T-helper 2 cell treated with Interferon-gamma antibody and Interleukin-4, amounts not matched to agents 5 μg/mL and 100 μg/mL, for 36 hours (primary cell): ENCODE measurements at regions not wholly inside any gene's neighbourhood (a gene's known extent, or its start where the extent isn't known, plus 50 kb on each side); places are given as distances from the start of the nearest gene placed in this dataset.

Source experiments
- DNase-seq: peaks from one replicate; pipeline ENCODE4 v3.0.0; 2021; ENCODE audit warnings: low spot score
- H3K27ac Mint-ChIP-seq: one replicate; pipeline ENCODE4 v1.8.0; 2021; ENCODE audit warnings: mild to moderate bottlenecking, mixed read lengths
- H3K27me3 Mint-ChIP-seq: one replicate; pipeline ENCODE4 v1.8.0; 2021; ENCODE audit warnings: low read depth, mixed read lengths
- H3K36me3 Mint-ChIP-seq: one replicate; pipeline ENCODE4 v1.8.0; 2021; ENCODE audit warnings: low read depth, mixed read lengths
- H3K4me1 Mint-ChIP-seq: one replicate; pipeline ENCODE4 v1.8.0; 2021; ENCODE audit warnings: low read depth, mixed read lengths
- H3K4me3 Mint-ChIP-seq: one replicate; pipeline ENCODE4 v1.8.0; 2022; ENCODE audit warnings: mild to moderate bottlenecking, moderate library complexity, mixed read lengths
- H3K9me3 Mint-ChIP-seq: one replicate; pipeline ENCODE4 v1.8.0; 2021; ENCODE audit warnings: mixed read lengths

DNA sequence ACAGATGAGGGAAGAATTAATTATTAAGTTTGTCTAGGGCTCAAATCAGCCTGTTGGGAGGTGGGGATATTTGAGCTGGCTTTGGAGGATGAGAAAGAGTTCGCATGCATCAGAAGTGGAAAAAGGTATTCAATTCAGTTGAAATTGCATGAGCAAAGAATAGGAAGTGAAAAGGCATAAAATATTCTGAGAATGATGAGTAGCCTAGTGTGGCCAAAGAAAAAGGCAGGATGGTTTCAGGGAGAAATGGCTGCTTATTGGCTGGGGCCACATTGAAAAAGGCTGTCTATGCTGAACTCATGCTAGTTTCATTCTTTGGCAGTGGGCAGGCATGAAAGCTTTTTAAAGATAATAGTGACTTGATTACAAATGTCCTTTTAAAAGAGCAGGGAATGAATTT is 235.4 kb upstream of the RIOK2 start:
- H3K36me3 Mint-ChIP-seq: no peaks in the 10 kb centered on the region

DNA sequence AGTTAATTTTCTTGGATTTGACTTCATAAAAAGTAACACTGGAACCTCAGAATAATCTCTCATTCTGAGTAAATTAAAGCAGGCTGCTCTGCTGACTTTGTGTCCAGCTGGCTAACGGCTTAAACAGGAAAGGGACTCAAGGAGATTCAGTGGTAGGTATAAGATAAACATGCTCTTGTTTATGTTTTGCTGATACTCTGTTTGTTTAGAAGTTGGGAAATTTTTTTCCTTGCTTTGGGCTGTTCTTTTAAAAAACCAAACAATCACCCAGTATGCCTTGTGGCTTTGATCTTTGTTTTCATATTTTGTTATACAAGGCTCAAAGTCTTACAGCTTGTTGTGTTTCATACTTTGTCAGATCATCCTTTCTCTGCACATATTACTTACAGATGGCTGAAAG is 237.6 kb upstream of the RIOK2 start:
- Mint-ChIP-seq H3K36me3 (no peaks in the 10 kb centered on the region), H3K27me3 (no peaks in the 10 kb centered on the region), H3K27ac (no peak overlapping the region), H3K9me3 (no peaks in the 10 kb centered on the region), H3K4me1 (no peaks in the 10 kb centered on the region), H3K4me3 (no peak overlapping the region)
- no peak for DNase-seq

More for the DNA sequence above, 235.4 kb upstream of the RIOK2 start:
- no peak overlapping the region for H3K4me3 Mint-ChIP-seq
- H3K9me3 Mint-ChIP-seq: no peaks in the 10 kb centered on the region
- no peaks in the 10 kb centered on the region for H3K27me3 Mint-ChIP-seq
- no peak for DNase-seq
- no peaks in the 10 kb centered on the region for H3K4me1 Mint-ChIP-seq
- H3K27ac Mint-ChIP-seq: no peak overlapping the region

DNA sequence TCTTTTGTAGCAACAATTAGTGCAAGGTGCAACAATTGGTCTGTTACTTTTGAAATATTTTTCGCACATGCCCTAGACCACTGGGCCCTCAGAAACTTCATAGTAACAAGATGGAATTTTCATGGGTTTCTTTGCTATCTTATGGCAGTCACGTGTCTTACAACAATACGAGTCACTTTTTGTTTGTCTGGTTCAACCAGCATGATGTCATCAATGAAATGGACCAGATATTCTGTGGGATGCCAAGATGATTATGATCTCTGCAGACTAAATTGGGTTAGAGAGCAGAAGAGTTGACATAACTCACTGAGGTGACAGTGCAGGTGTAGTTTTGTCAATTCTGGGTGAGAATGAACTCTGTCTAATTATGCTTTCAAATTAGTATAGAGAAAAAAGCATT is 239.6 kb upstream of the RIOK2 start:
- no peaks in the 10 kb centered on the region for H3K9me3 Mint-ChIP-seq
- no peak overlapping the region for H3K4me3 Mint-ChIP-seq
- no peaks in the 10 kb centered on the region for H3K4me1 Mint-ChIP-seq
- H3K27ac Mint-ChIP-seq: no peak overlapping the region
- H3K27me3 Mint-ChIP-seq: no peaks in the 10 kb centered on the region
- no peaks in the 10 kb centered on the region for H3K36me3 Mint-ChIP-seq
- no peak for DNase-seq

DNA sequence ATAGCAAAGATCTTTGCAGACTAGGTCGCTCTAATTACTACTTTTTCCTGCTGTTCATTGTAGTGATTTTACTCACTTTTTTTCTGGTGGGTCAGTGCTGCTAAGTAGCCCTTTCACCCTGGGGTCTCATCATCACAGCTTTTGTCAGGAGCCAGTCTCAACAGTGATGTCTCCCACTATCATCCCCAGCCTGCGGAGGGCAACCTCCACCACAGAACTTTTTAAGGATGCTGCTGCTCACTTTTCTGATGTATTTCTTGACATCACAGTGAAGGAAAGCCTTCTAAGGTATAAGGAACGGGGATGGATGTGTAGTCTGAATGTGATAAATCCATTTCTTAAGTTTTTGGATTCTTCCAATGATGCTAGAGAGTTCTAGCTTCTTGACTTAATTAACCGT is 242.5 kb upstream of the RIOK2 start:
- Mint-ChIP-seq H3K4me3 (no peak overlapping the region), H3K27me3 (no peaks in the 10 kb centered on the region), H3K36me3 (no peaks in the 10 kb centered on the region), H3K27ac (no peak overlapping the region), H3K9me3 (no peaks in the 10 kb centered on the region), H3K4me1 (no peaks in the 10 kb centered on the region)
- DNase-seq: no peak

DNA sequence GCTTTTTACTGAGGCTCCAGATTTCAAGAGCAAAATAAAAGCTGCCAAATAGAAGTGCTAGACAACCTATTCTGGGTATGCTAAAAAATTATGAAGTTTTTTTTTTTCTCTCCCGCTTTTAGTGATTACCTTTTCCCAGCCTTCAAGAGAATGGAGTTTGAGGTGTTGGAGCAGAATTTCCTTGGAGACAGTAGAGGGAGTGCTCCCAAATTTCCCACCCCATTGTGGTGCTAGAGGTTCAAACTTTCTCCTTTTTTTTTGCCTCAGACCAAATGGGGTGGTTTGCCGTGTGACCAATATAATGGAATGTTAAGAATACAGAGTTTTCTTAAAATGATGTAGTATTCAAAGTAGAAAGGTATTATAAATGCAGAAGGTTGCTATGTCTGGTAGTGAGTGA is 244.2 kb upstream of the RIOK2 start:
- Mint-ChIP-seq H3K4me1 (no peaks in the 10 kb centered on the region), H3K27me3 (no peaks in the 10 kb centered on the region), H3K9me3 (no peaks in the 10 kb centered on the region), H3K36me3 (no peaks in the 10 kb centered on the region), H3K4me3 (no peak overlapping the region), H3K27ac (no peak overlapping the region)
- DNase-seq: no peak

DNA sequence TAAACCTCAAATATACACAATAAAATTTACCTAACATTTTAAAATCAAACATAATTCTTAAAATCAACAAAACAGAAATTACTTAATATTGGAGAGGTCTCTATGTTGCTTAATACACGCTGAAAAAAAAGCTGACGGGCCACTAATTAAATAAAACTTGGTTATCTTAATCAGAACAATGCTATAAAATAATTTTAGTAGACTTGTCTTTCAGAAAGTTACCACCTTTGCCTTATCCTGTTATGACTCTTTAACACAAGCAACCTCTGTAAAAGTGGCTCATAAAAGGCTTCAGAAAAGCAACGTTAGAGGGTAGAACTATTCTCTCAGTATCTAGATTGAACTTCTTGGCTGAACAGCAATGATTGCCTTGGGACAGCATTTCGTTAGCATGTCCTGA is 251.0 kb upstream of the RIOK2 start:
- Mint-ChIP-seq H3K4me3 (no peak overlapping the region), H3K9me3 (no peaks in the 10 kb centered on the region), H3K27me3 (no peaks in the 10 kb centered on the region), H3K36me3 (no peaks in the 10 kb centered on the region), H3K4me1 (no peaks in the 10 kb centered on the region), H3K27ac (no peak overlapping the region)
- DNase-seq: no peak

DNA sequence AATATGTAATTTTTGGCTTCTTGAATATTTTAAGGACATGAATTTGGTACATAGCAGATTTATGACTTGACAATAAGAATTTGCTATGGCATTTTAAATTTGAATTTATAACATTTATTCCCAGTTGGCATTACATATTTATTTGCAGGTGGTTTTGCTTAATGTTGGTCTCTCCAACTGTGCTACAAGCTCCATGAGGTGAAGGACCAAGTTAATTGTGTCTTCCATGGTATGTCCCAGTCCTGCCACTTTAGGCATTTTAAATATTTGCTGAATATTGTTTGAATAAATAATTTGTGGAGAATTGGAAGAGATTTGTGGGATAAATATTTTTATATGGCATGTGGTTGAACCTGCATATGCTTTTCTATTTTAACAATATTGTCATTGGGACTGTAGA is 253.4 kb upstream of the RIOK2 start:
- Mint-ChIP-seq H3K4me3 (no peak overlapping the region), H3K4me1 (no peaks in the 10 kb centered on the region), H3K9me3 (no peaks in the 10 kb centered on the region), H3K36me3 (no peaks in the 10 kb centered on the region), H3K27me3 (no peaks in the 10 kb centered on the region), H3K27ac (no peak overlapping the region)
- DNase-seq: no peak

DNA sequence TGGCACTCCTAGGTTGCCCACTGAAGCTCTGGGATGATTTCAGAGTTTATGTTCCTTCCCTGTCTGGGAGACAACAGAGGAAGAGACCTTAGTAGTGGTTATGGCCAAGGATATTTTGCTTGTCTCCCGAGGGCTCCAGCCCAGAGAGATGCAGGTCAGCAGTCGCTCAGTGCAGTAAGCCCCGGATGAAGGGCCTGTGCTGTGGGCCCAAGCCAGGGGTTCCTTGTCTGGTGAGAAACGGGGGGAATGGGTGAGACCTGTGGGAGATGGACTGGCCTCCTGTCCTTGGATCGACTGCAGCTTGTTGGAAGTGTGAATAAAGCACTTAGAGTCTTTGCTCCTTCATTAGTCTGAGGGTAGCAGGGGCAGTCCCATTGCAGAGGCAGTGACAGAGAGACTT is 260.7 kb upstream of the RIOK2 start:
- no peaks in the 10 kb centered on the region for H3K4me1 Mint-ChIP-seq
- peaks cover 3% of the 10 kb centered on the region for H3K9me3 Mint-ChIP-seq
- DNase-seq: no peak
- no peak overlapping the region for H3K4me3 Mint-ChIP-seq
- H3K36me3 Mint-ChIP-seq: no peaks in the 10 kb centered on the region
- H3K27ac Mint-ChIP-seq: no peak overlapping the region
- H3K27me3 Mint-ChIP-seq: no peaks in the 10 kb centered on the region

DNA sequence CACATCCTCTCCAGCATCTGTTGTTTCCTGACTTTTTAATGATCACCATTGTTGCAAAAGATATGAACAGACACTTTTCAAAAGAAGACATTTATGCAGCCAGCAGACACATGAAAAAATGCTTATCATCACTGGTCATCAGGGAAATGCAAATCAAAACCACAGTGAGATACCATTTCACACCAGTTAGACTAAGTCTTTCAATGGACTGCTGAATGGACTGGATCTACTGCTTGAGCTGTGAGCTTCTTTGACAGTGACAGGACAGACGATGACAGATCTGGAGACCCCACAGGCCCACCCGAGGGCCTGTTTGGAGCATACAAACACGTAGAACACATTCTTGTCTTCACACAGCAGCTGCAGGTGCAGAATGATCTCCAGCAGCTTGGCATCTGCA is 266.1 kb upstream of the RIOK2 start:
- no peaks in the 10 kb centered on the region for H3K4me1 Mint-ChIP-seq
- no peak overlapping the region for H3K4me3 Mint-ChIP-seq
- no peaks in the 10 kb centered on the region for H3K36me3 Mint-ChIP-seq
- H3K27me3 Mint-ChIP-seq: no peaks in the 10 kb centered on the region
- H3K9me3 Mint-ChIP-seq: no peaks in the 10 kb centered on the region
- no peak overlapping the region for H3K27ac Mint-ChIP-seq
- no peak for DNase-seq

DNA sequence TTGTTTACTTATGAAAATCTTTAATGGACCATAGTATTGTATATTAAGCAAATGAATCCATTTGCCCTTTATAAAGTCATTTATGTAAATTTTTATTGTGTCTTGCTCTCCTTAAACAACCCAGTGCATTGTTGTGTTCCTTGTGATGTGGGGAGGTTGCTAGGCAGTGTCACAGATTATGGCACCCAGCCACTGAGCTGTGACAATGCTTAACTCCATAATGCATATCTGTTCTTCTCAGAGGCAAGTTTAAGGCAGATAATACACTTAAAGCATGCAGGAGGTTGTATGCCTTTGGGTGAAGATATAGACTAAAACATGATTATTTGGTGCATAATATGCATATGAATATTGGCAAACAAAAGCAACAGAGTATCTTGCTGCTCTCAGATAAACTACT is 269.6 kb upstream of the RIOK2 start:
- DNase-seq: no peak
- no peak overlapping the region for H3K4me3 Mint-ChIP-seq
- no peaks in the 10 kb centered on the region for H3K27me3 Mint-ChIP-seq
- no peaks in the 10 kb centered on the region for H3K36me3 Mint-ChIP-seq
- H3K4me1 Mint-ChIP-seq: no peaks in the 10 kb centered on the region
- H3K27ac Mint-ChIP-seq: no peak overlapping the region
- no peaks in the 10 kb centered on the region for H3K9me3 Mint-ChIP-seq

DNA sequence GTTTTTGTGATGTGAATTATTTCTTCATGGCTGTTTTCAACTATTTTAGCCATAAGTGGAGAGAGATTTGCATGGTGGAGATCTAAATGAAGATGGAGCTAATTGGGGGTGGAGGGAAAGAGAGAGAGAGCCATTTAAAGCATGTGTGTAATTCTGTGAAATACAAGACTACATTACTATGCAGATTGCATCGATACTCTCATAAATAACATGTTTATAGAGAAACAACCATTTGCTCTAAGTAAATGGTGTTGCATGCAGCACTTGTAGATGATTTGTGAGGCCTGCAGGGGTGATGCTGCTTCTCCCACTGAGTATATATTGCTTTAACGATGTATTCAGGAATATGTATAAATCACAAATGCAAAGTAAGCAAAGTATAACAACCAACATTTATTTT is 270.2 kb upstream of the RIOK2 start:
- Mint-ChIP-seq H3K9me3 (no peaks in the 10 kb centered on the region), H3K4me1 (no peaks in the 10 kb centered on the region), H3K36me3 (no peaks in the 10 kb centered on the region), H3K27me3 (no peaks in the 10 kb centered on the region), H3K27ac (no peak overlapping the region), H3K4me3 (no peak overlapping the region)
- DNase-seq: no peak

DNA sequence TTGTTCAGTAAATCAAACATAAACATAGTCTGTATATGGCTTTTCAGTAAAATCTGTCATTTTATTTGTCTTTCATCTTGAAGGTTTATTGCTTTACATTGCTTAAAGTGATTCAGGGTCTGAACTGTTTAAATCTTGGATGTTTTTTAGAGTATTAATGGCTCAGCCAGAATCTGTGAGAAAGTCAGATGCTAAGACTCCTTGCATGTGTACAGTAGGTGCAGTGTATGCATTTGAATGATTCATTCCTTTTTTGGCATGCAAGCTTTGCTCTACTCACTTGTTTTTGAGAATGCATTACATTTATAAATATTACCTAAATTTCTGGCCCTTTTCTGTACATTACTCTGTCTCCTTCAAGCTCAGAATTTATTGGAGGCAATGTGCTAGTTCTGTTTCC is 271.0 kb upstream of the RIOK2 start:
- no peaks in the 10 kb centered on the region for H3K4me1 Mint-ChIP-seq

DNA sequence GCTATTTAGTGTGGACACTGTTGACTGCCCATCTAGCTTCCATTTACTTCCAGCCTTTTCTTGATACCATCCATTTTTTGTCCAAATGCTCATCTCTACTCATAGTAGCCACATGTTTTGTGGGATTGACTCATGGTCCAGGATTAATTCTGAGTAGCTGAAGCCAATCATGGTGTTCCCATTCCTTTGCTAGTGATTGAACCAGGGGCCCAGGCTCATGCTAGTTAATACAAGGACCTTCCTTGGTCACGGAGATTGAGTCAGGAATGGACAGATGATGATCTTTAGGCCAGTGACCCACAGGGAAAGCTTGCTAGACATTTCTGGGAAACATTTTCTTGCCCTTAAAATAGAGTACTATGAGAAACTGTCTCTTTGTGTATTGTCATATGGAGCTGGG is 272.9 kb upstream of the RIOK2 start:
- H3K4me1 Mint-ChIP-seq: no peaks in the 10 kb centered on the region

More for the DNA sequence above, 271.0 kb upstream of the RIOK2 start:
- DNase-seq: no peak
- H3K4me3 Mint-ChIP-seq: no peak overlapping the region
- no peaks in the 10 kb centered on the region for H3K9me3 Mint-ChIP-seq
- H3K27me3 Mint-ChIP-seq: no peaks in the 10 kb centered on the region
- H3K27ac Mint-ChIP-seq: no peak overlapping the region
- no peaks in the 10 kb centered on the region for H3K36me3 Mint-ChIP-seq

DNA sequence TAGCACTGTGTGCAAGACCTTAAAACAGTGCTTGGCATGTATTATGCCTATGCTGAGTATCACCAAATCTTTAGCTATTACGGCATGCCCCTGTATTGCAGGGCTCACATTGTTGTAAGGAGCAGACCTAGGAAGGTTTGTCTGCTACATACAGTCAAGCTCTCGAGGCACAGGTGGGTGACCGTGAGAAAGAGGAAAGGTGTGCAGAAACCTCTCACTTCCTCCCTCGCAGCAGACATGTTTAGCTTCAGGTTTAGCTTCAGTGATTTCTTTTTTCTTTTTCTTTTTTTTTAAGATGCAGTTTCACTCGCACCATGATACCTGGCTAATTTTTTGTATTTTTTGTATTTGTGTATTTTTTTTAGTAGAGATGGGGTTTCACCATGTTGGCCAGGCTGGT is 275.8 kb upstream of the RIOK2 start:
- Mint-ChIP-seq H3K4me3 (no peak overlapping the region), H3K9me3 (no peaks in the 10 kb centered on the region), H3K4me1 (no peaks in the 10 kb centered on the region), H3K36me3 (no peaks in the 10 kb centered on the region), H3K27me3 (no peaks in the 10 kb centered on the region), H3K27ac (no peak overlapping the region)
- no peak for DNase-seq

More for the DNA sequence above, 272.9 kb upstream of the RIOK2 start:
- Mint-ChIP-seq H3K36me3 (no peaks in the 10 kb centered on the region), H3K27ac (no peak overlapping the region), H3K9me3 (no peaks in the 10 kb centered on the region), H3K4me3 (no peak overlapping the region), H3K27me3 (no peaks in the 10 kb centered on the region)
- DNase-seq: no peak

DNA sequence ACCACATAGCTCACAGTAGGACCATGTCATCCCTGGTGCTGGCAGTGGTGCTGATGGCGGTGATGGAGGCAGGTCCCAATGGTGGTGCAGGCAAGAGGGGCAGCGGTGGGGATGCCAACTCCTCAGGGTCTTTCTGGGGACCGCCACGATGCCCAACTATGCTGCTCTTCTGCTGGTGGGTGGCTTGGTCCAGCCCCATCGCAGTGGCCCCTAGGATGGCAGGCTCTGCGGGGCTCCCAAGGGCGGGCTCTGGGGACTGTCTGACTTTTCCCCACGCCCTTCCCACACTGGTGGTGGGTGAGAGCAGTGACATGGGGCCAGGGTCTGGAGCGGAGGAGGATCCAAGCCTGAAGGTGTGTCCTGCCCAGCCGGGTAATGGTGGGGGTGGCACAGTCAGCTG is 288.9 kb upstream of the RIOK2 start:
- H3K27ac Mint-ChIP-seq: no peak overlapping the region
- no peaks in the 10 kb centered on the region for H3K36me3 Mint-ChIP-seq
- H3K4me3 Mint-ChIP-seq: no peak overlapping the region
- no peaks in the 10 kb centered on the region for H3K4me1 Mint-ChIP-seq
- no peaks in the 10 kb centered on the region for H3K27me3 Mint-ChIP-seq
- peaks cover 4% of the 10 kb centered on the region for H3K9me3 Mint-ChIP-seq
- DNase-seq: no peak

DNA sequence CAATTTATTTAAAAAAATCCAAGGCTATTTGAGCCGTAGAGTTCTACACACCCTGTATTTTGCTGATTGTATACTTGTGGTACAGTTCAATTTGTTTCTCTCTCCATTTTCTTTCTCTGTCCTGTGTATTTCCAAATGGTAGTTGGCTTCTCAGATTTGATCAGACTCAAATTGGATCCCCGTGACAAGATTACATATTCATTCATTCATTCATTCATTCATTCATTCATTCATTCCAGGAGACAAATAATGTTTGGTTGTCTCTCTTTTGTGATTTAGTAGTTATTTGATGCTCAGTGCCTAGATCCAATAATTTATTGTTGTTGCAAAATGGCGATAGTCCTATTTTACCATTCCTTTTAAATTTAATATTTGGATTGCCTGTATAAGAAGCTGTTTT is 292.8 kb upstream of the RIOK2 start:
- H3K27me3 Mint-ChIP-seq: no peaks in the 10 kb centered on the region
- DNase-seq: no peak
- no peak overlapping the region for H3K27ac Mint-ChIP-seq
- no peaks in the 10 kb centered on the region for H3K36me3 Mint-ChIP-seq
- no peak overlapping the region for H3K4me3 Mint-ChIP-seq
- H3K4me1 Mint-ChIP-seq: no peaks in the 10 kb centered on the region
- no peaks in the 10 kb centered on the region for H3K9me3 Mint-ChIP-seq
